Endothelial cell of umbilical vein (primary cell): ENCODE measurements at regions not wholly inside any gene's neighbourhood (a gene's known extent, or its start where the extent isn't known, plus 50 kb on each side); places are given as distances from the start of the nearest gene placed in this dataset.

Experiments used
- BruUV-seq: library from RNA; stranded (reverse); fragments of 400-500 nt; replicated peaks from 2 replicates; lab custom pipeline; 2021; lab: Mats Ljungman, UMichigan
- CTCF ChIA-PET: fragments of 300-600, 350-600 bp; sonication (Branson Sonifier 250); formaldehyde crosslinking; loops from one replicate; lab custom pipeline; 2021; ENCODE audit warnings: antibody characterized with exemption, inconsistent platforms; lab: Charles Lee
- POLR2A ChIA-PET: fragments of 300-600, 350-600 bp; sonication (Branson Sonifier 250); formaldehyde crosslinking; loops from one replicate; lab custom pipeline; 2021; ENCODE audit warnings: antibody characterized with exemption, inconsistent platforms; lab: Charles Lee
- DNase-seq: peaks from one replicate; pipeline ENCODE4 v3.0.0-alpha.2; 2011; ENCODE audit warnings: low read depth, low spot score
- FAIRE-seq: peaks from 2 replicates; lab custom pipeline; 2011; peaks lifted over from hg19 to GRCh38; lab: Jason Lieb, UNC
- H2AFZ ChIP-seq: 2 replicates; pipeline ENCODE4 v1.6.0; 2012; ENCODE audit warnings: low read depth, low read length, control low read depth, inconsistent platforms
- H3K27ac ChIP-seq: 2 replicates; pipeline ENCODE4 v1.5.1; 2011; ENCODE audit warnings: low read depth, mild to moderate bottlenecking, control low read depth, low read length, moderate library complexity; ENCODE audit not compliant: insufficient read depth
- H3K27me3 ChIP-seq, 2 experiments: 2 replicates each; pipeline versions ENCODE4 v1.6.0 to v1.6.1; 2011; ENCODE audit warnings: low read length in 2 of 2, mixed read lengths in 1 of 2; ENCODE audit not compliant: control insufficient read depth in 2 of 2, insufficient read depth in 2 of 2
- H3K36me3 ChIP-seq, 2 experiments: 2 replicates in 1 of 2; 3 replicates in 1 of 2; pipeline ENCODE4 v1.5.1; 2011; ENCODE audit warnings: low read length in 2 of 2, mild to moderate bottlenecking in 1 of 2, moderate library complexity in 1 of 2; ENCODE audit not compliant: control insufficient read depth in 2 of 2, insufficient read depth in 2 of 2; ENCODE audit errors: extremely low read depth in 1 of 2
- H3K4me1 ChIP-seq: 3 replicates; pipeline ENCODE4 v1.5.1; 2011; ENCODE audit warnings: mild to moderate bottlenecking, low read length; ENCODE audit not compliant: control insufficient read depth, insufficient read depth; ENCODE audit errors: extremely low read depth
- H3K4me2 ChIP-seq: 2 replicates; pipeline ENCODE4 v1.6.1; 2011; ENCODE audit warnings: low read length, control low read depth, mixed read lengths; ENCODE audit not compliant: insufficient read depth
- H3K4me3 ChIP-seq, 3 experiments: fragments of 200-600 bp in 1 of 3; sonication (generic), shearing (Covaris generic) in 1 of 3; replicated peaks in 1 of 3; 2 replicates each; pipeline ENCODE4 v1.5.1; 2011 to 2016; ENCODE audit warnings: control low read depth in 3 of 3, low read length in 3 of 3, mild to moderate bottlenecking in 2 of 3, inconsistent platforms in 1 of 3, low read depth in 1 of 3, moderate library complexity in 1 of 3; ENCODE audit not compliant: insufficient read depth in 1 of 3
- H3K79me2 ChIP-seq: 2 replicates; pipeline ENCODE4 v1.6.0; 2012; ENCODE audit warnings: low read length, inconsistent platforms; ENCODE audit not compliant: control insufficient read depth, insufficient read depth
- H3K9ac ChIP-seq: replicated peaks from 2 replicates; pipeline ENCODE3; 2011; ENCODE audit warnings: low read length, control low read depth; ENCODE audit not compliant: insufficient read depth; ENCODE audit errors: extremely low read depth
- H3K9me1 ChIP-seq: replicated peaks from 3 replicates; pipeline ENCODE4 v1.6.0; 2011; ENCODE audit warnings: mild to moderate bottlenecking, low read length; ENCODE audit not compliant: control insufficient read depth, insufficient read depth; ENCODE audit errors: extremely low read depth
- H3K9me3 ChIP-seq: replicated peaks from 2 replicates; pipeline ENCODE4 v1.5.1; 2012; ENCODE audit warnings: low read length, inconsistent platforms; ENCODE audit not compliant: control insufficient read depth, insufficient read depth
- H4K20me1 ChIP-seq: replicated peaks from 2 replicates; pipeline ENCODE3; 2011; ENCODE audit warnings: mild to moderate bottlenecking, low read length; ENCODE audit not compliant: control insufficient read depth, insufficient read depth; ENCODE audit errors: extremely low read depth
- CTCF ChIP-seq, 2 donors: IDR thresholded peaks; 1 replicate in 1 of 2; 2 replicates in 1 of 2; pipeline ENCODE4 v1.5.1; 2011; ENCODE audit warnings: low read length in 2 of 2, mild to moderate bottlenecking in 2 of 2, moderate library complexity in 2 of 2, control low read depth in 1 of 2, inconsistent platforms in 1 of 2, low read depth in 1 of 2; ENCODE audit not compliant: insufficient read depth in 1 of 2; ENCODE audit errors: extremely low read depth in 1 of 2
- FOS ChIP-seq: IDR thresholded peaks from 2 replicates; pipeline ENCODE4 v1.6.1; 2011; ENCODE audit warnings: mild to moderate bottlenecking, low read length, moderate library complexity, borderline replicate concordance; ENCODE audit not compliant: insufficient read depth
- MAX ChIP-seq: IDR thresholded peaks from 2 replicates; pipeline ENCODE4 v1.6.1; 2011; ENCODE audit not compliant: insufficient read depth, insufficient read length
- MYC ChIP-seq: IDR thresholded peaks from one replicate; pipeline ENCODE4 v1.6.1; 2011; ENCODE audit warnings: mild to moderate bottlenecking, low read depth, low read length
- POLR2A ChIP-seq: IDR thresholded peaks from 2 replicates; pipeline ENCODE4 v1.6.1; 2012; ENCODE audit warnings: low read depth, mild to moderate bottlenecking, control low read depth, low read length
- POLR2AphosphoS5 ChIP-seq: IDR thresholded peaks from 2 replicates; pipeline ENCODE4 v1.6.1; 2012; ENCODE audit warnings: low read depth, mild to moderate bottlenecking, control low read depth, low read length, moderate library complexity; ENCODE audit not compliant: insufficient read depth
- dilution Hi-C: fragments of 300-500 bp; cut with MboI; formaldehyde crosslinking; loops from one replicate; pipeline ENCODE4 v1.15.0; 2019; ENCODE audit warnings: low sequenced_read_pairs; ENCODE audit not compliant: extremely low pct_ligation_motif_present
- intact Hi-C: fragments of 100-400 bp; cut with micrococcal nuclease; formaldehyde crosslinking; loops from one replicate; pipeline ENCODE4 v1.10.0; 2022

- Histone ChIP-seq H3K4me1 (no peaks in the 10 kb centered on the region), H3K4me2 (no peak overlapping the region), H3K9ac (no peak overlapping the region), H3K27ac (no peak overlapping the region), H3K9me1 (no peaks in the 10 kb centered on the region), H3K4me3 (no peak overlapping the region), H3K9me3 (peaks cover 5% of the 10 kb centered on the region), H3K36me3 (no peaks in the 10 kb centered on the region), H4K20me1 (no peaks in the 10 kb centered on the region), H3K79me2 (no peaks in the 10 kb centered on the region), H2AFZ (no peak overlapping the region), H3K27me3 (no peaks in the 10 kb centered on the region)
- no TSS peak for BruUV-seq
- intact Hi-C loops (no loop called here), dilution Hi-C loops (no loop called here)
- CTCF ChIA-PET, result no interaction called here
- no peak for TF ChIP-seq CTCF (IDR thresholded peaks at IDR 0.05; ENCODE audit: extremely low read depth in 1 of 2, insufficient read depth in 1 of 2, low read depth in 1 of 2, low read length in 2 of 2)
- TF ChIP-seq POLR2A, result no peak
- TF ChIP-seq POLR2AphosphoS5, result no peak
- TF ChIP-seq FOS, result no peak
- no peak for TF ChIP-seq MYC
- TF ChIP-seq MAX, result no peak
- FAIRE-seq (no peak), DNase-seq (no peak)
- POLR2A ChIA-PET, result no interaction called here
Observed at GRCh38 chr3:18533039-18533438, 107.9 kb upstream of the SATB1 start.

GRCh38 chr3:18531662-18532061 is 106.5 kb upstream of the SATB1 start:
- BruUV-seq, result no TSS peak
- H4K20me1 ChIP-seq, result no peaks in the 10 kb centered on the region
- dilution Hi-C loops, result no loop called here
- DNase-seq (no peak), FAIRE-seq (no peak)
- no peaks in the 10 kb centered on the region for H3K27me3 ChIP-seq
- no peak overlapping the region for H3K27ac ChIP-seq
- H3K9me1 ChIP-seq, result no peaks in the 10 kb centered on the region
- H3K4me2 ChIP-seq, result no peak overlapping the region
- H3K9ac ChIP-seq, result no peak overlapping the region
- no peak overlapping the region for H2AFZ ChIP-seq
- peaks cover 5% of the 10 kb centered on the region for H3K9me3 ChIP-seq
- H3K4me3 ChIP-seq, result no peak overlapping the region
- H3K4me1 ChIP-seq, result no peaks in the 10 kb centered on the region
- POLR2A ChIA-PET, result no interaction called here
- CTCF ChIA-PET, result no interaction called here
- no peaks in the 10 kb centered on the region for H3K36me3 ChIP-seq
- intact Hi-C loops, result no loop called here
- no peaks in the 10 kb centered on the region for H3K79me2 ChIP-seq
- no peak for TF ChIP-seq CTCF (IDR thresholded peaks at IDR 0.05; ENCODE audit: extremely low read depth in 1 of 2, insufficient read depth in 1 of 2, low read depth in 1 of 2, low read length in 2 of 2)
